GM21423 (cell line): ENCODE measurements at regions not wholly inside any gene's neighbourhood (a gene's known extent, or its start where the extent isn't known, plus 50 kb on each side); places are given as distances from the start of the nearest gene placed in this dataset.

ENCODE experiments used
- ATAC-seq: cut with Tn5 transposase; IDR thresholded peaks from one replicate; pipeline ENCODE4 v1.9.1; 2021; ENCODE audit warnings: mild to moderate bottlenecking, moderate library complexity; ENCODE audit not compliant: unreplicated experiment

DNA sequence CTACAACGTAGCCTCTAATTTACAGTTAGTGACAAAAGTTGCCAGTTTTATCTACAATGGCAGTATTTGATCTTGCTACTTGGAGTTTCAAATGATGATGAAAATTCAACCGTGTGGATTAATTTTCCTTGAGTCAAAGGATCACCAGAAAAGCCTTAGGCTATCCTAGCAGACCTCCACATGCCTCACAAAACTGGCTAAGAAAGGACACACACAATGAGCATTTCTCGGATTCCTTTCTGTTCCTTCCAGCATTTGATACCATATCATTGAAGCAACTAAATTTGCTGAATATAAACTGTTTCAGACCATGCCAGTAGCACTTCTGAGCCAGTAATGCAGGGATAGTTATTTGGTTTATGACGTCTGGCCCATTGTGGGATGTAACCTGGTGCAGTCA is 587.4 kb upstream of the MDFIC2 start:
- no peak for ATAC-seq

DNA sequence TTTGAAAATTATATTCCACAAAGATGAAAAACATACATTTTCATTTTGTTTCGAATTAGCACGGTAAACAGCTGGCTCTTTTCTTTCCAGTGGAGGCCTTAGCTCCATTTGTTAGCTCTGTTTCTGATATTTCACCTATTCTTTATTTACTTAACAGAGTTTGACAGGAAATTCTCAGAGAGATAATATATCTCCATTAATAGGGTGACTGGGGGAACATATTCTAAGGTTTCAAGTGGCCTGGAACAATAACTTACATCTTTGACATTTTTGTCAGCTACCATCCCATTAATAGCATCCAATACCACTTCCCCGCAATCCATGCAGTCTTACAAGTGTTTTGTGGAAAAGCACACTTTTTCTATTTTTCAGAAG is 577.6 kb upstream of the MDFIC2 start:
- no peak for ATAC-seq

DNA sequence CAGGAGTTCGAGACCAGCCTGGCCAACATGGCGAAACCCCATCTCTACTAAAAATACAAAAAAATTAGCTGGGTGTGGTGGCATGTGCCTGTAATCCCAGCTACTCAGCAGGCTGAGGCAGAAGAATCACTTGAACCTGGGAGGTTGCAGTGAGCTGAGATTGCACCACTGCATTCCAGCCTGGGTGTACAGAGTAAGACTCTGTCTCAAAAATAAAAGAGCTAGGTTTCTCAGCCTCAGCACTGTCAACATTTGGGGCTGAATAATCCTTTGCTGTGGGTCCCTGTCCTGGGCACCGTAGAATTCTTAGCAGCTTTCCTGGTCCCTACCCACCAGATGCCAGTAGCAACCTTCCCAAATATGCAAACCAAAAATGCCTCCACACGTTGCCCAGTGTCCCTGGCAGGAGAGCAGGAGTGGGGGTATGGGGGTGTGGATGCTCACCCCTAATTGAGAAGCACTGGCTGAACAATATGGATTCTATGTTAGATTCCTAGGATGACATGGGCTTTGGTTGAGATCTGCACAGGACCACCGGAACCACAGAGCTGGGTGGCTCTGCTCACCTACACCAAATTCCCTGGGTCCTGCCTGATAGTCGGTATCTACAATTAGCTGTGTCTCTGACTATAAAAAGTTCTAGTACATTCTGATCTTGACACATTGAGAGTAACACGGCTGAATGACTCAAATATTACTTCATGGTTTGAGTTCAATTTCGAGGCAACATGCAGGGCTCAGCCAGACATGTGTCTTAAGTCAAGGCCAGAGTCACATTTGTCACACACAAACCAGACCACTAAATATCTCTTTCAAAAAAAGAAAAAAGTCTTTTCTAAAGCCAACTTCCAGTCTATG is 577.0 kb upstream of the MDFIC2 start:
- ATAC-seq = no peak

DNA sequence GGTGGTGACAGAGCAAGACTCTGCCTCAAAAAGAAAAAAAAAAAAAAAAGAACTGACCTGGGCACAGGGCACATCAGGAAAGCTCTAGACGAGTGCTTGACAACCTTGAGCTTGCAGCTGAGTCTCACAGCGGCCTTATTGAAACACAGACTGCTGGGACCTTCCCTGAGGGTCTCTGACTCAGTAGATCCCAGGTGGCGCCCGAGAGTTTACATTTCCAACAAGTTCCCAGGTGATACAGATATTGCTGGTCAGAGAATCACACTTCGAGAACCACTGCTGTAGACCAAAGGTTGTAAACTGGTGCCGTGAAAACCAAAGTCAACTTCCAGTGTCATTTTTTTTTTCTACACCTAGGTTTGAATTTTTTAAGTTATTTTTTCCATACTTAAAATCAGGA is 573.2 kb upstream of the MDFIC2 start:
- ATAC-seq = no peak

DNA sequence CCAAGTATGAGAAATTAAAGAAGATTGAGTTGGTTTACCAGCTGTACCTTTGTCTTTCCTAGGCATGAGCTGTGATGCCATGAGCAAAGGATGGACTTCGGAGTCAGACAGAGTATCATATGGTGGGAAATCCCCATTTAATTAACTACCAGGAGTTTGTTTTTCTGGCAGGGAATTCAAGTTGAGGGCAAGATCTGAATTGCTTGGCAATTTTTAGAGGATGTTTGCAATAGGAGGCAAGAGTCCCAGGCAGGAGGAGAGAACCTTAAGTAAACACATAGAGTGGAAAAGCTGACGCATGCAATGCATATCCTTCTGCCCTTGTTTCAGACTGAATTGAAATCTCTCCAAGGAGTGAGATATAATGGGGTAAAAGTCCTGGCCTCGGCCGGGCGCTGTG is 569.7 kb upstream of the MDFIC2 start:
- no peak for ATAC-seq

DNA sequence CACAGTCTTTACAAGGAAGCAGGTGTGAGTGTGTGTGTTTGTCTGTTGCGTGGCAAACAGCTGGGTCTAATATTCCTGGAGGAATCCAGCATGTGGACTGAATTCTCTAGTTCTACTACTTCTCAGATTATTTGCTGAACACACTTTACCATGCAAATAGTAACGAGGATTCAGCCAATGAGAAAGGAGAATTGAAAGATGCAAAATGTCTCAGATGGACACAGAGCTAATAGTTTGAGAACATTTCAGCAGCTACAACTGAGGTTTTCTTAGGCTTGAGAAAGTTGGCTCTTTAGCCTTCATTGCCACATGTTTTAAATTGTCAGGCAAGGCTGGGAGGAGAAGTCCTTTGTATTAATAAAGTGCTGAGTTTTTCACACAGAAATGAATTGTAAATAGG is 568.0 kb upstream of the MDFIC2 start:
- no peak for ATAC-seq

DNA sequence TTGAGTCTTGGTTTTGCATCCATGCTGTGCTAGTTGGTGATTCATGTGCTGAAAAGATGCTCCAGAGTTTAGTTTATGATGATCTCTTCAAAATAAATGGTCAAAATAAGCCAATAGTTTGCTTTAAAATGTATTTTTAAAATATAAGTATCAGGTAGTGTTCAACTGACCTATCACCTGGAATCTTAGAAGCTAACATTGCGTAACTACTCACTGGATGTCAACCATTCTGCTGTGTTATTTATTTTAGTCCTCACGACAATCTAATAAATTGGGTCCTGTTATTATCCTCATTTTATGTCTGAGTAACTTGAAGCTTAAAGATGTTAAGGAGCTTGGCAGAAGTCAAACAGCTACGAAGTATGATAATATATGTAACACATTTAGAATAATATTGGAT is 563.7 kb upstream of the MDFIC2 start:
- ATAC-seq = no peak

DNA sequence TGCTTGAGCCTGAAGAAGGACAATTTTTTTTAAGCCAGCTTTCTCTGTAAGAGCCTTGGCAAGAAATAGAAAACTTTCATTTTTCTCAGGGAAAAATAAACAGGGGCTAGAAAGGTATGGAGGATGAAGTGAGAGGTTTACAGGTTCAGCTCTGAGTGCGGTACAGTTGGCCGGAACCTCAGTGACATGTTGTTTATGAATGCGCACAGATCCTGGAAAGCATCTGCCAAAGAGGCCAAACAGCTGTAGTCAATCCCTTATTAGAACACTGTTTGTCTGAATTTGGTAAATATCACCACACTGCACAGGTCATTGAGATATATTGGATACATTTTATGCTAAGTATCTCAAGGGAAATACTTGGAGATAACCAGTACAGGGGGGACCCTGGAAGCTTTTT is 561.8 kb upstream of the MDFIC2 start:
- ATAC-seq = no peak

DNA sequence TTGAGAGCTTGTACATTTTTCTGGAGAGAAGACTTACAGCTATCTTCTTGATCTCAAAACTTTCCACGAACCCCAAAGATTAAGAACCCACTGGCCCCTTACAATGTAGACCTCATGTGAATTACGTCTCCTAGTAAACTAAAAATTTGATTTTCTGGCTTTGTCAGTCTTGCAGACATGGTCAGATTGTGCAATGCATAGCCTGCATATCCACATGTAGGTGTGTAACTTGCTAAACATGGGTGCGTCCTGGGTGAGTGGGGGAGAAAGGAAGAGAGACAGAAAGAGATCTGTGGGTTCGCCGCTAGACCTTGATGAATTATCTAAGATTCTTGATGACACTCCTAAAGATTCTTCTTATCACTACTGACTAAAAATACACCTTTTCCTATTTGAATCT is 561.2 kb upstream of the MDFIC2 start:
- ATAC-seq = no peak

DNA sequence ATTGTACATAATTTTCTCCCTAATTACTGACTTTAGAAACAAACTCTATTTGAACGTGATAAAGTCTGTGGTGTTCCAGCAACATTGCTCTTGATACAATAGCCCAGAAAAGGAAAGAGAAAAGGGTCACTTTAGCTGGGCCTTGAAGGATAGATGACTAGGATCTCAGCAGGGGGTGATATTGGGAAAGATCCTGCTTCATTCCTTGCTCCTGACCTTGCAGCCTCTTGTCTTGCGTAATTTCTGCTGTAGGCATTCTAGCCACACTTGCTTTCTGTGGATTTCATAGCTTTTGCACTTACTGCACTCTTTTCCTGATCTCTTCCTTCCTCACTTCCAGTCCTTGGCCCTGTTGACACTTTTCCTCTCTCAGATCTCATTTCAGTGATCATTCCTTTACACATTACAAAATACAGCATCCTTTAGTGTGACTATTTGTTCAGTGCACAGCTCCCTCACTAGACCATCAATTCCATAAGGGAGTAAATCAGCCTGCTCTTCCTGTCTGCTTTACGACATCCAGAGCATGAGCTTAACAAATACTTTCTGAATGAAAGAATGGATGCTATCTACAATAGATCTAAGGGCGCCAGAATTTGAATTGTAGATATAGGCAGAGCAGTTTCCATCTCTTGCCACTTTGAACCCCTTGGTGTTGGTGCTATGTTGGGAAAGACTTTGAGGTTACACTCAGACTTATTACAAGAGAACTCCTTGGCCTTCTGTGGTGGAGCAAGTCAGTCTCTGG is 559.6 kb upstream of the MDFIC2 start:
- no peak for ATAC-seq

DNA sequence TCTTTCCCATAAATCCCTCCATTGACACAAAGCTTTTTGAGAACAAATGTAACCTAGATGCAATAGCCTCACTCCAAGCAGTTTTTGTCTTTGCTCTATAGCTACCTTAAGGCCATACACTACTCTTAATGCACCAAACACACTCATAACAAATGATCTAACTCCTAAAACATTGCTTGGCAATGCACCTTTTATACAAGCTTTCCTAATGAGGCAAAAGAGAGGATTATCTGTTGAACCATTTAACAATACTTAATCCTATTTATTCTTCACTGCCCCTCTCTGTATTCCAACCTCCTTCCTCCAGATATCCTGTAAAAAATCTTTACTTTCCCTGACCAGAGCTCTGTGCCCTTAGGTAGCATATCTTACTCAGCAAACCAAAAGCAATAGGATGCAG is 558.1 kb upstream of the MDFIC2 start:
- no peak for ATAC-seq

DNA sequence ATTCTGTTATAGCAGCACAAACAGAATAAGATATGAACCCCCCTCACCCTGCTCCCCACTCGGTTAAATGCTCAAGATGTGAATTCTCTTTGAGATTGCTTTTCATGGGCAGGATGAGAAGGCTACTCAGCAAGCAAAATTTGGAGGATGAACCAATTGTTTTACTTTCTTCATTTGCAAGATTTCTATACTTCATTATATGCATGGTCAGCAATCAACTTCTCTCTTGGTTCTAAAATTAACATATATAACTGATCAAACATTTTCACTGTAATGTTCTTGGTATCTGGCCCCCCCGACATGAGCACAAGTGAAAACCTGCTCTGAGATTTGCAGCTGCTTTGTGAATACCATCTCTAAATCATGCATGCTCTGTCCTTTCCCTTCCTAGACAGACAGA is 556.1 kb upstream of the MDFIC2 start:
- no peak for ATAC-seq

DNA sequence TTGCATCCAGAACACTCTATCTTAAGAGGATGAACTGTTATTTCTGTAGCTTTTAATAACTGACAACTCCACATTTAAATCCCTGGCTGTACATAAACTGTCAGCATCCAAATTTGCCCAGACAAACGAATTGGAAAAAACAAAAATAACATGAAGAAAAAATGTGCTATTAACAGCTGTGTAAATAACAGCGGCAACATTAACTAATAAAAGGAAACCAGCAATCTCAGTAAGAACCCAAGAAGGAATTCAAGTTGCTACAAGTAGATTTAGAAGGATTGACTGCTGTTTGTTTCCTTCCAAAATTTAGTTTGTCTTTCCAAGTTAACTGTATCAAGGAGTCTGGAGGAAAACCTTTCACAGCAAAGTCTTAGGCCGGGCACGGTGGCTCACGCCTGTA is 550.6 kb upstream of the MDFIC2 start:
- no peak for ATAC-seq

DNA sequence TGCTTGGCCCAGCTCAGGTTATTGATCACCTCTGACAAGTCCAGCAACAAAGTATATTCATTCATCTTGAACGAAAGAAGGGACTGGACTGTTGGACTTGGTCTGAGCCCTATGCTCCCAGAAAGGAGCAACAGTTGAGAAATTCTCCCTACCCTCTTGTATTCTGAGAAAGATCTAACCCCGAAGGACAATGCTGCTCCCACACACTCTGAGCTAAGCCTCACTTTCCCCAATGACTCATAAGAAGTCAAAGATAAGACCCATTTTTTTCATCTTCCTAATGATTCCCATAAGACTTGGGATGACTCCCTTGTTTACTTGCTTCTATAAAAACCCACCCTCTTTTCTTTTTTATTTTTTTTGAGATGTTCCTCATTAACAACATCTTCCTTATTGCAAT is 549.4 kb upstream of the MDFIC2 start:
- ATAC-seq = no peak

DNA sequence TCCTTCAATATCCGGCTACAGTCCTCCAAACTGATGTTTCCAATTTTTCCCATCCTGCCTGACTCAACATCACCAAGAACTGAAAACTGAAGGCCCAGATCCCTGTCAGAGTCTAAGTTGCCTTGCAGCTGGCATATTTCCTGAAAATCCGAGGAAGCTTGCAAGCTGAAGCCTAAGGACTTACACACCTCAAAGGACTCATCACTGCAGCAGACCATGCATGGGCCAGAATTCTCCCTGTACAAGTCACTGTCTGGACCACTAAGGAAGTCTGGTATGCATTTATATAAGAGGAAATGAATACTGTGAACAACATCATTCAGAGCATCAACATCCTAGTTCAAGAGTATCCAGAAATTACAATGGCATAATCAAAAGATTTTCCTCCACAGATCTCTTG is 548.8 kb upstream of the MDFIC2 start:
- ATAC-seq = no peak

DNA sequence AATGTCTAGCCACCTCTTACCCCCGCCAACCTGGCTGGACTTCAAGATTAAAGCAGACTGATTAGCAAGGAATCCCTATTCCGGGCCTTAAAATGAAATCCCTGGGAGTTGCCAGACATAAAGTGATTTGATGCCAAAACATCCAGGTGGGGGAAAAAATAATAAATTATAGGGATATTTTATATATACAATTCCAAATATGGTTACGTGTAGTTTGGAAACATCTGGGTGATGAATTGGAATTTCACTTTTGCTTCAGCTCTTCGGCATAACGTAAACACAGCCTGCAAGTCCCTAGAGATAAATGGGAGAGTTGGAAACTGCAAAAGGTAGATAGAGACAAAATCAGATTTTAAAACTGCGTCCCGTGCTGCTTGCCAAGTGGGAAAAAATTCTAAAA is 545.5 kb upstream of the MDFIC2 start:
- ATAC-seq = no peak

DNA sequence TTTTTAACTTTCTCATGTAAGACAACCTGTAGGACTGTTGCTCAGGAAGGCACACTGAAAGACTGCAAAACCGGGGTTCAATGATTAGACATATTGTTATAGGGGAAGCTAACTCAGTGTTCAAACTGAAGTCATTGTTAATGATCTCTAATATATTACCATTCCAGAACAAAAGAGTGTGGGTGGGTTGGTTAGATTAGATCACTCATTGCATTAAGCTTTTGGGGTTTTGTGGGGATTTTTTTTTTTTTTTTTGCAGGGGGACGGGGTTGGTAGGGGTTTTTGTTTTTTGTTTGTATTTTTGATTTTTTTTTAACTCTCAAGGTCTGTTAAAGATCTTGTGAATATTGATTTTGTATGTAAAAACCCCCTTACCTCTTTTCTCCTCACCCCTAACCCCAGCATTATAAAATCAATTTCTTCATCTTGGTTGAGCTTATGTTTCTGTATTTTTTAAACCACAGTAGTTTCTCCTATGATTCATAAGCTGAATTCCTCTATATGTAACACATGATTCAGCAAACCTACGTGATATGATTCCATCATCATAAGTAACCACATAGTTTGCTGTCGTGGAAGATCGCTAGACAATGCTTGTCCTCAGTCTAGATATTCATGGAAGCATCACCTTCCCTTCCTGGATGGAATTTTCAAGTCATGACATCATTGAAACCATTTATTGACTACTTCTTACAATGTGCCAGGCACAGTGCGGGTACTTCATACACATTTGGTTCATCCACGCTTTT is 544.1 kb upstream of the MDFIC2 start:
- ATAC-seq = peak; percentile 69

DNA sequence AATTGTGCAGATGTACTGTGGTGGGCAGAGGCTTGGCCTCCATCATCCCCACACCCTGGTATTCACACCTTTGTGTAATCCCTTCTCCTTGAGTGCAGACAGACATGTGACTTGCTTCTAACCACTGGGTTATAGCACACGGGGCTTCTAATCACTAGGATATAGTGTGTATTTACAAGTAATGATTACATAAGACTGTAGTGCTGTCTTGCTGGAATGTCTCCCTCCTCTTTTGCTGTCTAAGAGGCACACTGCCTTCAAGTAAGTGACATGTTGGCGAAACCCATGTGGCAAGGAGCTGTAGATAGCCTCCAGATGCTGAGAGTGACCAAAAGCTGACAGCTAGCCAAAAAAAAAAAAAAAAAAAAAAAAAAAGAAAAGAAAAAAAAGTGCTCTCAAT is 542.7 kb upstream of the MDFIC2 start:
- ATAC-seq = no peak

DNA sequence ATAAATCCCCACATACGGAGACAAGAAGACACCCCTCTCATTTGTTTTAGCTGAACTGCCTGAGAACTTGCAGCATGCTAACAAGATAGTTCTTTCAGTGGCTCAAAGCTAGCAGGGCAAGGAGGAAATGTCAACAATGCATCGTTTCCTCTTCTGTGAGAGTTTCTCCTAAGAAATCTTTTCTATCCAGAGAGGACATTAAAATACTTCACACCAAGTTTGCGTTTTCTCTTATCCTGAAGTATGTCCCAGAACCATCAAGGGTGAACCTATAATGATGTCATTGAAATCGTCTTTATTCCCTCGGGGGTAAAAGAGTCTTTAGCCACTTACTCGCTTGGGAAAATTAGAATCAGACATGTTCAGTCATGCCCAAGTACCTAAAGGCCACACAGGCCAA is 541.7 kb upstream of the MDFIC2 start:
- ATAC-seq = no peak

DNA sequence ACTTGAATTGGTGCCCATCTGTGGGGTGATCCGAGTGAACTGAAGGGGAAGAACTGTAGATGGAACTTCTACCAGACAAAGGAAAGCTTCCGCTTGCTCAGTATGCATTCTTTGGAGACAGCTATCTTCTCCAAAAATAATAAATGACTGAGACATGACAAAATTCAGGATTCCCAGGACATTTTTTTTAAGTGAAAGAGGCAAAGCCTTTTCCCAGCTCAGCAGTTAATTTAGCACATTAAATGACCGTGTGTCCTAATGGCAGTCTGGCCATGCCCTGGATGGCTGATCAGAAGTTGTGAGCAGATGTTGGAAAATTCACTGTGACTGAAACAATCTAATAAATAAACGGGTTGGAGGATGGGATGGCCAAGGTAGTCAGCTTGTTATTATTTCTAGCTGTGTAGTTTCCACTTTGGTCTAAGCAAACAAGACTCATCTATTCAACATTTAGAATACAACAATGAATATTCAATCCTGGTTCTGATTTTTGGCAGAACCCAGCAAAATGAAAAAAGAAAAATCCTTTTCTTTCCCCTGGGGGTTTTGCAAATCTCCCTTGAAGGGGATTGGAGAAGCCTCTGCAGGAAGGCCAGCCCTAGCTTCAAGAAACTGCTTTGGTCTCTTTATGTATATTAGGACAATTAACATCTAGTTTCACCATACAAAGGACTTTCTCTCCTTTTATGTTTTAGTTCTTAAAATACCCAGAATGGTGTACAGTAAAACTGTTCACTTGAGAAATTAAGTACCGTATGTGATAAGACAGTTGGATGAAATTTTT is 540.9 kb upstream of the MDFIC2 start:
- no peak for ATAC-seq
